HG03565 (cell line): ENCODE measurements at regions not wholly inside any gene's neighbourhood (a gene's known extent, or its start where the extent isn't known, plus 50 kb on each side); places are given as distances from the start of the nearest gene placed in this dataset.
"Not testable (repeated sequence)": the region's sequence is repeated elsewhere in the genome, so short reads cannot be mapped to it uniquely, and the experiment has no call there.

Experiments
- ATAC-seq: cut with Tn5 transposase; IDR thresholded peaks from one replicate; pipeline ENCODE4 v1.9.1; 2021; ENCODE audit warnings: mild to moderate bottlenecking, moderate library complexity; ENCODE audit not compliant: unreplicated experiment

DNA sequence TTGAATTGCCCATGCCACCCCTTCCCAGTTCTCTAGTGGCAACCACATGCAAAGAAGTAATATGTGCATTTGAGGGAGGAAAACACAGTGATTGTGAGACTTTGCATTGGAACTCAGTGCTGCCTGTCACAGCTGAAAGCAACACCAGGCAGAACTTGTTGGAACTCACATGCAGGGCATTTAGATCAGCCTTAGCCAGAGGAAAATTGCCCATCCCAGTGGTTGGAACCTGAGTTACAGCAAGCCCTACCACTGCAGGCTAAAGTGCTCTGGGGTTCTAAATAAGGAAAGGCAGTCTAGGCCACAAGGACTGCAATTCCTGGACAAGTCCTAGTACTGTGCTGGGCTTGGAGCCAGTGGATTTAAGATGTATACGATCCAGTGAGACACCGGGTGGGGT is 245.3 kb upstream of the UFL1 start:
- ATAC-seq = no peak

DNA sequence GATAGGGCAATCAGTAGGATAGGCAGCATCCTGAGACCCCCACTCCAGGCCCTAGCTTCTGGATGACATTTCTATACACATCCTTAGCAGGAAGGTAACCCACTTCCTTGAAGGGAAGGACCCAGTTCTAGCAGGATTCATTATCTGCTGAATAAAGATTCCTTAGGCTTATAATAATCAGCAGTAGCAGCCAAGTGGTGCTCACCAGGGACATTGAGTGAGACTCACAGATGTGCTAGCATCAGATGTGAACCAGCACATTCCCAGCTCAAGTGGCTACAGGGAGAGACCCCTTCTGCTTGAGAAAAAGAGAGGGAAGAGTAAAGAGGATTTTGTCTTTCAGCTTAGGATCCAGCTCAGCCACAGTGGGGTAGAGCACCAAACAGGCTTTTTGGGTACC is 244.8 kb upstream of the UFL1 start:
- ATAC-seq = no peak

DNA sequence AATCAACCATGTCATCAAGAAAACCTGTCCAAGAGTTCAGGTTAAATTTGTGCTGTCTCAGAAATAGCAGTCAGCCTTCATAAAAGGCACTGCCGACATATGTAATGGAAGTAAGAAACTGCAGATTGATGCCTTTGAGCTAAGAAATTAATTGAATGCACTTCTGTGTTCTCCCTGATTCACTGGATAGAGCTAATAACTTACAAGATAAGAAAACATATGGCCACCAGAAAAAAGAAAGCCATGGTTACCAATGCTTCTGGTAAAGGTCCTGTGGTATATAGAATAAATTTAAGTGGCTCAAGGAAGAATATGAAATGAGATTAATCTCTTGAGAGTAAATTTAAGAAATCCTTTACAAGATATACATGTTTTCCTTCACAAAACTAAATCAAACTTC is 242.5 kb upstream of the UFL1 start:
- no peak for ATAC-seq

DNA sequence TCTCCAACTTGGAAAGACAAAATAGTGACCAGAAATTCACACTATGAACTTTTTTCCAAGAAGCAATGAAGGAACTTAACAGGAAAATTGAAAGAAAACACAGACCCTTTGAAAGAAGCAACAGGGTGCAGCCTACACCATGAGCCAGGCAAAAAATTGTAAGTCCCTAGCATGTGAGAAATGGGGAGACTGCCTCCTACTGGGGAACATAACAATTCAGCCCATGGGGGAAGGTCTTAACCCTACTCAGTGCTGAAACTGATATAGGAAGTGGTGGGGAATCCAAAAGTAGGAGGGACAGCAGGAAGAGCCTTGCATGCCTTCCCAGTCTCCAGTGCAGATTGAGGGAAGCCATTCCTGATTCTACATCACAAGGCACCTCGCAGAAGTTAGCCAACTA is 235.1 kb upstream of the UFL1 start:
- ATAC-seq = no peak

DNA sequence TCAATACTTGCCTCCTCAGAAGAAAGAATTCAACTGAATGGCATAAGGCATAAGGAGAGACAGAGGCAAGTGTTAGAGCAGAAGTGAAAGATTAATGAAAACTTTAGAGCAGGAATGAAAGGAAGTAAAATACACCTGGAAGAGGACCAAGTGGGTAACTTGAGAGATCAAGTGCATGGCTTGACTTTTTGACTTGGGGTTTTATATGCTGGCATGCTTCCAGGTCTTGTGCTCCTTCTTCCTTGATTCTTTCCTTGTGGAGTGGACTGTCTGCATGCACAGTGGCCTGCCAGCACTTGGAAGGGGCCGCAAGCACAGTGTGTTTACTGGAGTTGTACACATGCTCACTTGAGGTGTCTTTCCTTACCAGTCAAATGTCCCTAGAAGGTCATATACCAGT is 222.1 kb upstream of the UFL1 start:
- no peak for ATAC-seq

DNA sequence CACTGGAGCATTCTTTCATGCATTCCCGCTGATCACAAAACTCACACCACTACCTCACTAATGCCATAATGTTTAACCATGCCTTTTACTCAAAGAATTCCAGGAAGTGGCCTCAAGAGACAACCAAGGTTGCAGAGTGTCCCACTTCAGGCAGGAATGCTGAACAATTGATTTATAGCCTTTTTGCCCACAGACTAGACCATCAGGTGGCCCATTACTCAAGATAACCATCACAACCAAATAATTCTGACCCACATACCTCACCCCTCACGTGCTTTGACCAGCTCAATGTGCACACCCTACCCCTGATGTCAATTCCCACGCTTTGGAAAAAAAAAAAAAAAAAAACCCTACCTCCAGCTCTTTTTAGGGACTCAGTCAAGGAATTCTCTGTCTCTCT is 220.6 kb upstream of the UFL1 start:
- no peak for ATAC-seq

DNA sequence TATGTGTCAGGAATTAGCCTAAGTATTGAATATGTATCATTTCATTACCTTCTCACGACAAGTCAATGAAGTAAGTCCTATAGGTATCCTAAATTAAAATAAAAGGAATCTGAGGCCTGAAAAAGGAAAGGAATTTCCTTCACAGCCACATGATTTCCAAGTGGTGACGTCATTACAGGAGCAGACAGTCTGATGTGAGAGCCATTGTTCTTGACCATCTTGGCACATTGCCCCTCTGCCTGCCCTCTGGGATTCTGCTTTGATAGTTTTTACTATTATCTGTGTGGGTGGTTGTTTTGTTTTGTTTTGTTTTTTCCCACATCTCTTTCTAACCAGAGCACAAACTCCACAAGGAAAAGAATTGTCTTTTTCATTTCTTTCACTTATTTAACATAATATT is 219.8 kb upstream of the UFL1 start:
- ATAC-seq = no peak

DNA sequence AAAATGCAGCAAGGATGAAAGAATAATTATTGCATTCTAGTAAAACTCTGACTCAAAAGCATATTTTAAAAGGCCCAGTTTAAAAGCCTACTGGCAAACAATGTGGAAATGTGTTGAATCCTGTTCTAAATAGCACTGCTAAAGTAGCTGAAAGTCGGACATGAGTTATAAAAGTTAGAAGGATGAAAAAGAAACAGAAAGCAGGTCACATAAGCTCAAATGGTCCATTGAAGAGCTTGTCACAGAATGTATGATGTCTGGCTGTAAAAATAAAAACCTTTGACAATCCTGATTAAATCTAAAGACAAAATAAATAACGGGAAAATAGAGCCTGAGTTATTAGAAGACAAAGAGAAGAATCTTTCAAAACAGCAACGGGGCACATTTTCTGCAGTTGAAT is 218.6 kb upstream of the UFL1 start:
- ATAC-seq = no peak

DNA sequence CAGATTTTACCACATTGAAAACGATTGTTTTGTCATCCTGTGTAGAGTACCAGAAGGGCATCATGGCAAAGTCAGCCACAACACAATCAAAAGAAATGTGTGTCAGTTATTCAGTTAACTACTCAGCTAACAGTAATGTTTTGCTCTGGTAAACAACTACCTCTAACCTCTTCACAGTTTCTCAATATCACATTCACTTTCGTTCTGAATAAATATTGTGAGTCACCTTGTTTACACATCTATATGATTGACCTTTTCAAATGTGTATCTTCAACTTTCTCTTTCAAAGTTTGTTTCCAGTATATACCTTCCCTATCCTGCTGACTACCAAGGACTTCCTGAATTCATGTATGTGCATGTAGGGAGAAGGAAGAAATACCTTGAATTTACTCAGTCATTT is 216.6 kb upstream of the UFL1 start:
- ATAC-seq = peak; percentile 100

DNA sequence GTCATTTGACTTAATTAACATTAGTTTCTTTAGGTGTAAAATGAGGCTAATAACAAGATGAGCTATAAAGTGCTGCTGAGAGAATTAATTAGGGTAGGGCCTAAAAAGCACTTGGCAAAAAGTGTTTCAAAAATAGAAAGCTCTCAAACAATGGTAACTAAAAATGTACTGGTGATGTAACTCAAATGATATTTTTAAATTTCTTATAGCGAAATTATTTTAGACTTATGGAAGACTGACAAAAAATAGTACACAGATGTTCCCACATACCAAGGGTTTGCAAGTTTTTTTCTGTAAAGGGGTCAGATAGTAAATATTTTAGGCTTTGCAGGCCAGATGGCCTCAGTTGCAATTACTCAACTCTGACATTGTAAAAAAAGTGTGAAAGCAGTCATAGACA is 190.7 kb upstream of the UFL1 start:
- no peak for ATAC-seq

DNA sequence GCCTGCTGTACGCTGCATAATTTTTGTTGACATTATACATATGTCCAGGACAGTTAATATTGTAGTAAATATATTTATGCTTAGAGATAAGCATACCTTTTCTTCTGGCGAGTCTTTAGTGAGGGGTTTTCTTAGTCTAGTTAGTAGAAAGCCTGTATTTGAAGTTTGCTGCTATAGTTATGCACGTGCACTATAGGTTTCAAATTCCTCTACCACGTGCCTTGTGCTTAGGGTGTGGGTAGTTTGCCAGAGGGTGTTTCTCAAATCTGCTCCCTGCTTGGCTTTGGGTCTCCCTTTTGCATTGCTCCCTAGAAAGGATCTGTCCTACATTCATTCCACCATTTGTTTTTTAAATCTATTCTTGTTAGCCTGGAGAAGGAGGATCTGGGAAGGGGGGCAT is 181.4 kb upstream of the UFL1 start:
- no peak for ATAC-seq

DNA sequence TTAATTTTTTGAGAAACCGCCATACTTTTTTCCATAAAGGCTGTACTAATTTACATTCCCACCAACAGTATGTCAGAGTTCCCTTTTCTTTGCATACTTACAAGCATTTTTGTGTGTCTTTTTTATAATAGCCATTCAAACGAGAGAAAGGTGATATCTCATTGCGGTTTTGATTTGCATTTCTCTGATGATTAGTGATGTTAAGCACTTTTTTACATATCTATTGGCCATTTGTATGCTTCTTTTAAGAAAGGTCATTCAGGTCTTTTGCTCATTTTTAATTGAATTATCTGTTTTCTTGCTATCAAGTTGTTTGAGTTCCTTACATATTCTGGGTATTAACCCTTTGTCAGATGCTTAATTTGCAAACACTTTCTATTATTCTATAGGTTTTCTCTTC is 176.1 kb upstream of the UFL1 start:
- ATAC-seq = no peak

DNA sequence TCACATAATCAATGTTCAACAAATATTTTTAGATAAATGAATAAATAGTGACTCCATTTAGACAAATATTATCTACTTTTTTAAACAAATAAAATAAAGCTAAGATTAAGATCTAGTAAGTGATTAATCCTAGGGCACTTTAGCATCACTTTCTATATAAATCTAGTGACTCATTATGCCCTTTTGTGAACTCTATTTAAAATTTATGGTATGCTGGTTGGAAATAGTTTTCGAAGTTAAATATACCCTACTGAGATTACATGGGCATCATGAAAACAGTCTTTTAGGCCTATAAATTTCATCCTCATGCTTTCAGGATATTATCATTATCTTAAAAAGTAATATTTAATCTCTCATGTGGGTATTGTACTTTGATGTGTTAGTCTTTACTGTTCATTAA is 140.4 kb upstream of the UFL1 start:
- no peak for ATAC-seq

DNA sequence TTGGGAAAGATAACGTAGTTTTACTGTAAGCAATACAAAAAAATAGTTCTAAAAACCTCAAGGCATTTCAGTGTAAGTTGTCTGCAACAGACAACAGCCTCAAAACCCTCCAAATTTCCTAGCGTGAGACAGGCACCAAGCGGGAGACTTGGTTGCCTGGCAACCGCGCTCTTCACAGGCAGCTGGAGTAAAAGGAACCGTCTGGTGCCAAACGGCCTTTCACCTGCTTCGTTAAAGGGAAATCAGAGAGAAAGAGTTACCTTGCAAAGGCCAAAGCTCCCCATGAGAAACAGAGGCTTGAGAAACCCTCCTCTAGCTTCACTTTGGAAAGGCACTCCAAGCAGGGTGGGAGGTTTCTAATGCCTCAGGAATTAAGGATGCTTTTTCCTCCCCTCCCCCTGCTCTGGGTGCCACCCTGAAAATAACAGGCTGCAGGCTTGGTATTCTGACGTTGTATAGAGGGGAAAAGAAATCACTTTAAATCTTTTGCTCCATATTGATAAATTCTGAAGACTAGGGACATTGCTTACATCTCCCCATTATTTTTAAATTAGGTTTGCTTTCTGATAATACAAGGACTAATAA is 129.7 kb upstream of the UFL1 start:
- no peak for ATAC-seq

DNA sequence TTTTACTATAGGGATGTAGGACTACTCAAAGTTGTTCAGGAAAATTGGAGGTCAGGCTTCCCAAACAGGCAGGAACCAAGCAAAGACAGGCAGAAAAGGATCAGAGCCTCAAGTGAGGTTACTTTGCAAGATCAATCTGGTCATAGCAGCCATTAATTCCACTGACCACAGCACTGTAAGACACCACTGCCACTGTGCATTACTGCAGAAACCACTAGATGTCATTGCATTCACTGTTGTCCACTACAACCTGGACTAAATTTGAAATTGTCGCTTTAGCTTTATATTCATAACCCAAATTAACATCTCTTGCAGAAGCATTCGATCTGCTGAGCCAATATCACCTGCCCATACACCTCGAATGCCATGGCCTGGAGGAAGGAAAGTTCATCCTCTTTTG is 126.9 kb upstream of the UFL1 start:
- no peak for ATAC-seq

DNA sequence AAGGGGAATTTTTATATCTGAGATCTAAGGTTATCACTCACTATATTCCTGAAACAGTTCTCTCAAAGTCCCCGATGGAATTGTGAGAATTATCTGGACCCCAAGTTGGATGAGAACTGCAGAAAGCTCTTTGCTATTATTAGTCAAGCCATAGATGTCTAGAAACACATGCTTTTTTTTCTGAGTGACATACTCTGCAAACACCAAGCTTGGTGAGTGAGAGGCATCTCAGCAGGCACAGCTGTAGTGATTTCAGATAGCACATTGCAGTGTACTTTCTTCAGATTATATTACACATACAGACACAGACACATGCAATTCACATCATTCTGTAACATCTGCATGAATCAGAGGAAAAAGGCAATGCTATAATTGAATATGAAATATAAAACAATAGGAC is 111.1 kb upstream of the UFL1 start:
- ATAC-seq = no peak

DNA sequence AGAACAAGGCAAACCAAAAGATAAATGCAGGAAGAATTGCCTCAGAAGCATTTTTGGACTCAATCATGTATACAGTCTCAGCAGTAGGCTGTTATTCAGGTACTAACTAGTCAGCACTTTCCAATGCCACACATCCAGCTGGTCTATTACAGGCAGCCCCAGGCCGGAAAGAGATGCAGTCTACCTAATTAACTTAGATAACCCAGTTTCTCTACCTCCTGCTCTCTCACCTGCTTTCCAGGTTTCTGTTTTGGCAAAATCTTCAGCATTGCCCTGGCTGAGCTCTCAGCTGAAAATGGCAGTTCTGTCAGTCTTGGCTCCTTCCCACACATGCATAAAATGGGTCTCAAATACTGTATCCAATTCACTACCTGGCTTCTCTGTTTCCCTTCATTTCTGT is 101.3 kb upstream of the UFL1 start:
- no peak for ATAC-seq

DNA sequence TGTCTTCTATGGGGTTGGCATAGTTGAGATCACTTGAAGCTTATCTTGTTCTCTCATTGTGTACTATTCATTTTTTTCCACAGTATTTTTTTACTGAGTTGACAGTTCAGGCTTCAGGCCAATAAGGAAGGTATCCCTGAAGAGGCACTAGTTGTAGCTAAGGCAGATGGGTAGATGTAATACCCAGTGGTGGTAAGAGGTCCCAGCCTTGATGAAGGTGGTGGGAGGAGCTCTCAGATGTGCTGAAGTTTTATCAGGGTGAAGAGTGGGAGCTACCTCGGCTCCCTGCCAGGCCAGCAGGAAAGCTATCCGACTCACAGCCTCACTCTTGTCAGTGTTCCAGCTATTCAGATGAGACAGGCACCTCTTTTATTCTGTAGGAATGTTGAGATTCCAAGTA is 87.7 kb upstream of the UFL1 start:
- ATAC-seq = no peak

DNA sequence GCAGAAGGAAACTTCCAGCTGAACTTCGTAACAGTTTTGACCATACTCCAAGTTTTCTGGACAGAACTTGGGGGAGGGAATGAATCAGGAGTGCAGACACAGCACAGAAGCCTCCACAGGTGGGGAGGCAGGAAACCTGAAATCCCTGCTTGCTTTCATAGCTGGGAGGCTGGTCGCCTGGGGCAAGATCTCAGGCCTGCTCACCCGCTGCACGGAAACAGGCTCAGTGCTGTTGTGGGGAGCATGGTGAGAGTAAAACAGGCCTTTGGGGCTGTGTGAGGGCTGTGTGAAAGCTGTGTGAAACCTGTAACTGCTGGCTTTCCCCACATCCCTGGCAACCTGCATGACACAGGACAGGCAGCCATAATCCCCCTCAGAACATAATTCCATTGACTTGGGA is 85.2 kb upstream of the UFL1 start:
- no peak for ATAC-seq

DNA sequence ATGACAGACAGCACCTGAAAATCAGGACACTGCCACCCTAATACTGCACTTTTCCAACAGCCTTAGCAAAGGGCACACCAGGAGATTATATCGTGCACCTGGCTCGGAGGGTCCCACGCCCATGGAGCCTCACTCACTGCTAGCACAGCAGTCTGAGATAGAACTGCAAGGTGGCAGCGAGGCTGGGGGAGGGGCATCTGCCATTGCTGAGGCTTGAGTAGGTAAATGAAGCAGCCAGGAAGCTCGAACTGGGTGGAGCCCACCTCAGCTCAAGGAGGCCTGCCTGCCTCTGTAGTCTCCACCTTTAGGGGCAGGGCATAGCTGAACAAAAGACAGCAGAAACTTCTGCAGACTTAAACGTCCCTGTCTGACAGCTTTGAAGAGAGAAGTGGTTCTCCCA is 84.4 kb upstream of the UFL1 start:
- ATAC-seq = not testable (repeated sequence)

DNA sequence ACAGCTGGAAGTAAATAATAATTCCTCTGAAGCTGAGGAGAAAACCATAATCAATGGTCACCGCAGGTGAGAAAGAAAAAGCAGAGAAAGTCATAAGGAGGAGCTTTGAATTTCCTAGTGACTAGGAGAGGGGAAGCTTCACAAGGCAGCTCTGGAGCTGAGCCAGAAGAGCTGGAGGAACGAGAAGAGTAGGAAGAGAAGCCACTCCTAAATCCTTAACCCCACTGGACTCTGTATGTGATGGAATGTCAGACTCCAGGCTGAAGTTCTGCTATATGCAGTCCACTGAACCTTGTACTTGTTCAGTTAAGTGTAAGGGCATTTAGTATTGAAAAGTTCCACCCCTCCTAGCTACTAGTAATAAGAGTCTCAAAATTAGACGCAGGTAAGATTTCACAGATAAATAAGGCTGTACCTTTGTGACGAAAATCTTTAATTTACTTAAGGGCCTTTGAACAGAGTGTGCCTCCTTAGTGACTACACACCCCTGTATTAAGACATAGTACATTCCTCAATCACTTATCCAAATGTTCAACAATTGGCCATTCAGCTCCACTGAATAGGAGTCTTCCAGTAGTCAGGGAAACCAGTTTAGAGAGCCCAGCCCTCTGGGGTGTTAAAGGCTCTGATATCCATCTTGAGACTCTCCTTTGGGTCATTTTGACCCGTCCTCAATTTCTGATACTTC is 71.4 kb upstream of the UFL1 start:
- no peak for ATAC-seq

DNA sequence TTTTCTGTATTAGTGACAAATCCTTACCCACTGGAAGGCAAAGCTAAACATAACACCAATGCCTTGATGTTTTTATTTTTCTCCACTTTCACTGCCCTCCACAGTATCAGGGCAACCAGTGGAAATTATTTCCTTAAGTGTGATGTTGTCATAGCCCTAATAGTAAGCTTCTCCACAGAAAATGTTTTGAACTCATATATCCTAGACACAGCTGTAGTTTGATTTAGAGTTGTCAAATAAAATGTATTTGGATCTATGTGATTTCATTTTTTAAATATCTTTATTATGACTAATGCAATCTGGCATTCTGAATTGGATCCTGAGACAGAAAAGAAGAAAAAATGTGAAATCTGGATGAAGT is 70.9 kb upstream of the UFL1 start:
- ATAC-seq = no peak

DNA sequence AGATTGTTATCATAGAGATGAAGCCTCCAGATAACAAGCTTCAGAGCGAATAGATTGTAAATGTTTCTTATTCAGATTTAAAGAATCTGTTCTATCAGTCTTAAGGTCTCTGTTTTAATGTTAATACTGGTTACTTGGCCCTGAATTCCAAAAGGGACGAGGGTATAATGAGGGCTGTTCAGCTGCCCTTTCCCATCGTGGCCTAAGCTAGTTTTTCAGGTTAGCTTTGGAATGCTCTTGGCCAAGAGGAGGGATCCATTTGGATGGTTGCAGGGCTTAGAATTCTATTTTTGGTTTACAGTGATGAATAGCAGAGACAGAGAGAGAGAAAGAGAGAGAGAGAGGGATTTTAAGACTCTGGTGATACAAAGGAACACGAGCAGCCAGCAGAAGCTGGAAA is 62.8 kb upstream of the UFL1 start:
- no peak for ATAC-seq
